ENCODE measurements at regions not wholly inside any gene's neighbourhood (a gene's known extent, or its start where the extent isn't known, plus 50 kb on each side); places are given as distances from the start of the nearest gene placed in this dataset.

GRCh38 chr12:94779485-94779884, 129.1 kb upstream of the TMCC3 start:
- no peak for TF ChIP-seq CTCF (IDR thresholded peaks at IDR 0.05; ENCODE audit: extremely low read depth, insufficient read depth, missing control alignments)
- DNase-seq (ENCODE audit: low spot score): no peak
- in situ Hi-C loops (cut with MboI; ENCODE audit: low pct_unique_long_range_greater_than_20kb, low sequenced_read_pairs, unreplicated experiment): no loop called here

GRCh38 chr12:94777936-94778335, 127.6 kb upstream of the TMCC3 start:
- DNase-seq (ENCODE audit: low spot score): no peak
- in situ Hi-C loops (cut with MboI; ENCODE audit: low pct_unique_long_range_greater_than_20kb, low sequenced_read_pairs, unreplicated experiment): no loop called here
- TF ChIP-seq CTCF (IDR thresholded peaks at IDR 0.05; ENCODE audit: extremely low read depth, insufficient read depth, missing control alignments): no peak

- in situ Hi-C loops (cut with MboI; ENCODE audit: low pct_unique_long_range_greater_than_20kb, low sequenced_read_pairs, unreplicated experiment): no loop called here
- DNase-seq (ENCODE audit: low spot score): no peak
- TF ChIP-seq CTCF (IDR thresholded peaks at IDR 0.05; ENCODE audit: extremely low read depth, insufficient read depth, missing control alignments): no peak
Measured at GRCh38 chr12:94775710-94776109, 125.4 kb upstream of the TMCC3 start.

GRCh38 chr12:94771741-94772140, 121.4 kb upstream of the TMCC3 start:
- DNase-seq (ENCODE audit: low spot score): no peak
- in situ Hi-C loops (cut with MboI; ENCODE audit: low pct_unique_long_range_greater_than_20kb, low sequenced_read_pairs, unreplicated experiment): loop anchor here (25.0 kb wide), 1 partner anchor 634 kb away; the partner anchor contains the start of gene PLXNC1
- no peak for TF ChIP-seq CTCF (IDR thresholded peaks at IDR 0.05; ENCODE audit: extremely low read depth, insufficient read depth, missing control alignments)

GRCh38 chr12:94771199-94771598, 120.8 kb upstream of the TMCC3 start:
- no peak for DNase-seq (ENCODE audit: low spot score)
- in situ Hi-C loops (cut with MboI; ENCODE audit: low pct_unique_long_range_greater_than_20kb, low sequenced_read_pairs, unreplicated experiment): loop anchor here (25.0 kb wide), 1 partner anchor 634 kb away; the partner anchor contains the start of gene PLXNC1
- TF ChIP-seq CTCF (IDR thresholded peaks at IDR 0.05; ENCODE audit: extremely low read depth, insufficient read depth, missing control alignments): no peak

- DNase-seq (ENCODE audit: low spot score): no peak
- in situ Hi-C loops (cut with MboI; ENCODE audit: low pct_unique_long_range_greater_than_20kb, low sequenced_read_pairs, unreplicated experiment): loop anchor here (25.0 kb wide), 1 partner anchor 633 kb away; the partner anchor contains the start of gene PLXNC1
- no peak for TF ChIP-seq CTCF (IDR thresholded peaks at IDR 0.05; ENCODE audit: extremely low read depth, insufficient read depth, missing control alignments)
Measured at GRCh38 chr12:94770791-94771190, 120.4 kb upstream of the TMCC3 start.

Data from GM13977 (cell line).